AG10803 (cell line): ENCODE measurements at regions not wholly inside any gene's neighbourhood (a gene's known extent, or its start where the extent isn't known, plus 50 kb on each side); places are given as distances from the start of the nearest gene placed in this dataset.
A peak's percentile ranks its signal among the peaks of the same experiment; 100 is the strongest.
"Not testable (repeated sequence)": the region's sequence is repeated elsewhere in the genome, so short reads cannot be mapped to it uniquely, and the experiment has no call there.

Experiments used
- DNase-seq: peaks from one replicate; pipeline ENCODE4 v3.0.0; 2010; ENCODE audit warnings: low read depth
- H3K4me3 ChIP-seq: 2 replicates; pipeline ENCODE4 v1.5.1; 2011; ENCODE audit warnings: mild to moderate bottlenecking, low read length, control low read depth

- not testable (repeated sequence) for H3K4me3 ChIP-seq, DNase-seq
These were observed 89.9 kb upstream of the ZNG1F start for GRCh38 chr9:41279033-41279432.

GRCh38 chr9:41273549-41274267, 84.6 kb upstream of the ZNG1F start:
- peak; percentile 36 for DNase-seq
- peak overlapping the region; percentile 46 for H3K4me3 ChIP-seq

GRCh38 chr9:41272879-41273548, 83.9 kb upstream of the ZNG1F start:
- DNase-seq, H3K4me3 ChIP-seq: not testable (repeated sequence)

- H3K4me3 ChIP-seq, DNase-seq: not testable (repeated sequence)
These were observed 81.9 kb upstream of the ZNG1F start for GRCh38 chr9:41270992-41271391.

- not testable (repeated sequence) for DNase-seq, H3K4me3 ChIP-seq
These were observed 80.4 kb upstream of the ZNG1F start for GRCh38 chr9:41269471-41269870.

- H3K4me3 ChIP-seq, DNase-seq: not testable (repeated sequence)
These were observed 79.9 kb upstream of the ZNG1F start for GRCh38 chr9:41269054-41269453.

- not testable (repeated sequence) for DNase-seq, H3K4me3 ChIP-seq
These were observed 77.5 kb upstream of the ZNG1F start for GRCh38 chr9:41266602-41267001.

GRCh38 chr9:41266000-41266399, 76.9 kb upstream of the ZNG1F start:
- not testable (repeated sequence) for H3K4me3 ChIP-seq, DNase-seq

GRCh38 chr9:41251973-41252372, 62.9 kb upstream of the ZNG1F start:
- DNase-seq, H3K4me3 ChIP-seq: not testable (repeated sequence)

- H3K4me3 ChIP-seq, DNase-seq: not testable (repeated sequence)
These were observed 62.0 kb upstream of the ZNG1F start for GRCh38 chr9:41251101-41251500.

- not testable (repeated sequence) for DNase-seq, H3K4me3 ChIP-seq
These were observed 57.6 kb upstream of the ZNG1F start for GRCh38 chr9:41246702-41247101.
